H1 (cell line): ENCODE measurements at regions not wholly inside any gene's neighbourhood (a gene's known extent, or its start where the extent isn't known, plus 50 kb on each side); places are given as distances from the start of the nearest gene placed in this dataset.

Experiments
- CTCF ChIA-PET: fragments of 300-600 bp; sonication (Branson Sonifier 250); formaldehyde crosslinking; loops from one replicate; lab custom pipeline; 2021; ENCODE audit not compliant: partially characterized antibody; lab: Charles Lee
- POLR2A ChIA-PET: fragments of 300-600 bp; sonication (Branson Sonifier 250); formaldehyde crosslinking; loops from one replicate; lab custom pipeline; 2021; ENCODE audit warnings: inconsistent platforms; ENCODE audit not compliant: partially characterized antibody; lab: Charles Lee
- DNase-seq, 2 experiments: peaks; one replicate each; pipeline versions ENCODE4 v3.0.0 to v3.0.0-alpha.2; 2010 to 2022; ENCODE audit warnings: low spot score in 2 of 2, low read depth in 1 of 2, mixed read lengths in 1 of 2
- FAIRE-seq: peaks from 2 replicates; lab custom pipeline; 2011; peaks lifted over from hg19 to GRCh38; lab: Jason Lieb, UNC
- H2AFZ ChIP-seq: 2 replicates; pipeline ENCODE4 v1.8.1; 2012; ENCODE audit warnings: low read length, inconsistent platforms
- H2AK5ac ChIP-seq: 2 replicates; pipeline ENCODE4 v1.6.1; 2013; ENCODE audit warnings: low read depth, low read length
- H2BK120ac ChIP-seq: replicated peaks from 2 replicates; pipeline ENCODE3; 2013; ENCODE audit warnings: low read depth, low read length, inconsistent platforms
- H2BK12ac ChIP-seq: 2 replicates; pipeline ENCODE4 v1.6.1; 2013; ENCODE audit warnings: low read depth, low read length
- H2BK15ac ChIP-seq: 2 replicates; pipeline ENCODE4 v1.6.1; 2013; ENCODE audit warnings: low read length
- H2BK20ac ChIP-seq: 2 replicates; pipeline ENCODE4 v1.6.1; 2013; ENCODE audit warnings: low read length
- H2BK5ac ChIP-seq: 2 replicates; pipeline ENCODE4 v1.6.1; 2013; ENCODE audit warnings: low read depth, low read length
- H3K14ac ChIP-seq: 2 replicates; pipeline ENCODE4 v1.6.1; 2013; ENCODE audit warnings: inconsistent platforms; ENCODE audit not compliant: insufficient read length
- H3K18ac ChIP-seq: 2 replicates; pipeline ENCODE4 v1.6.1; 2013; ENCODE audit warnings: low read length; ENCODE audit errors: extremely low read depth
- H3K23ac ChIP-seq: 2 replicates; pipeline ENCODE4 v1.6.1; 2013; ENCODE audit warnings: inconsistent platforms; ENCODE audit not compliant: insufficient read length
- H3K23me2 ChIP-seq: 2 replicates; pipeline ENCODE4 v1.6.1; 2013; ENCODE audit warnings: low read depth, low read length
- H3K27ac ChIP-seq: 2 replicates; pipeline ENCODE4 v1.6.1; 2011; ENCODE audit warnings: low read depth, low read length, inconsistent platforms
- H3K27me3 ChIP-seq, 4 experiments: replicated peaks in 1 of 4; 1 replicate in 1 of 4; 2 replicates in 3 of 4; pipeline versions ENCODE4 v1.6.1 to v1.8.1; 2011 to 2013; ENCODE audit warnings: low read length in 3 of 4, mild to moderate bottlenecking in 3 of 4, inconsistent platforms in 2 of 4, mixed read lengths in 2 of 4, moderate library complexity in 1 of 4; ENCODE audit not compliant: control insufficient read depth in 3 of 4, insufficient read depth in 3 of 4; ENCODE audit errors: extremely low read depth in 1 of 4
- H3K36me3 ChIP-seq, 4 experiments: 2 replicates each; pipeline versions ENCODE4 v1.6.1 to v1.8.1; 2011 to 2013; ENCODE audit warnings: mild to moderate bottlenecking in 4 of 4, low read length in 3 of 4, moderate library complexity in 2 of 4, control low read depth in 1 of 4, inconsistent platforms in 1 of 4; ENCODE audit not compliant: insufficient read depth in 4 of 4, control insufficient read depth in 2 of 4
- H3K4ac ChIP-seq: replicated peaks from 2 replicates; pipeline ENCODE3; 2013; ENCODE audit warnings: low read length, low read depth, mixed read lengths, inconsistent platforms; ENCODE audit not compliant: insufficient read length
- H3K4me1 ChIP-seq, 4 experiments: replicated peaks in 1 of 4; 1 replicate in 1 of 4; 2 replicates in 3 of 4; pipeline versions ENCODE4 v1.6.1 to v1.8.1; 2011 to 2013; ENCODE audit warnings: low read length in 3 of 4, inconsistent platforms in 2 of 4, mixed read lengths in 1 of 4; ENCODE audit not compliant: insufficient read depth in 4 of 4, control insufficient read depth in 3 of 4
- H3K4me2 ChIP-seq, 2 experiments: 2 replicates each; pipeline versions ENCODE4 v1.6.1 to v1.8.1; 2011 to 2013; ENCODE audit warnings: low read depth in 2 of 2, low read length in 2 of 2, control low read depth in 1 of 2, inconsistent platforms in 1 of 2, mild to moderate bottlenecking in 1 of 2; ENCODE audit not compliant: insufficient read depth in 1 of 2
- H3K4me3 ChIP-seq, 4 experiments: fragments of 200-600, 300-600 bp in 1 of 4; sonication (generic), shearing (Covaris generic), sonication (Bioruptor Twin) in 1 of 4; 2 replicates each; pipeline versions ENCODE4 v1.5.1 to v1.8.1; 2011 to 2016; ENCODE audit warnings: low read length in 4 of 4, low read depth in 3 of 4, control low read depth in 2 of 4, inconsistent platforms in 2 of 4, mild to moderate bottlenecking in 2 of 4, mixed read lengths in 1 of 4, moderate library complexity in 1 of 4; ENCODE audit not compliant: insufficient read depth in 2 of 4; ENCODE audit errors: extremely low read depth in 1 of 4
- H3K56ac ChIP-seq: replicated peaks from 2 replicates; pipeline ENCODE3; 2013; ENCODE audit warnings: low read depth, mild to moderate bottlenecking, mixed read lengths, low read length, inconsistent platforms; ENCODE audit not compliant: insufficient read length
- H3K79me1 ChIP-seq: 2 replicates; pipeline ENCODE4 v1.6.1; 2013; ENCODE audit warnings: low read depth, low read length, control low read depth
- H3K79me2 ChIP-seq, 2 experiments: 2 replicates each; pipeline versions ENCODE4 v1.6.1 to v1.8.1; 2012 to 2013; ENCODE audit warnings: low read length in 2 of 2, mild to moderate bottlenecking in 2 of 2, inconsistent platforms in 1 of 2; ENCODE audit not compliant: insufficient read depth in 2 of 2, control insufficient read depth in 1 of 2
- H3K9ac ChIP-seq, 4 experiments: replicated peaks in 1 of 4; 1 replicate in 1 of 4; 2 replicates in 3 of 4; pipeline versions ENCODE4 v1.6.1 to v1.8.1; 2011 to 2013; ENCODE audit warnings: low read depth in 3 of 4, low read length in 3 of 4, control low read depth in 2 of 4, mild to moderate bottlenecking in 2 of 4, moderate library complexity in 2 of 4, inconsistent platforms in 1 of 4; ENCODE audit errors: extremely low read depth in 1 of 4
- H3K9me3 ChIP-seq, 2 experiments: 2 replicates each; pipeline versions ENCODE4 v1.6.1 to v1.8.1; 2012 to 2013; ENCODE audit warnings: mild to moderate bottlenecking in 2 of 2, moderate library complexity in 2 of 2, control low read depth in 1 of 2, inconsistent platforms in 1 of 2, low read depth in 1 of 2, low read length in 1 of 2, mixed read lengths in 1 of 2; ENCODE audit not compliant: insufficient read depth in 2 of 2
- H4K20me1 ChIP-seq, 2 experiments: replicated peaks in 1 of 2; 2 replicates each; pipeline versions ENCODE3 to v1.8.1; 2011 to 2013; ENCODE audit warnings: inconsistent platforms in 2 of 2, low read length in 2 of 2, mild to moderate bottlenecking in 1 of 2; ENCODE audit not compliant: insufficient read depth in 2 of 2, control insufficient read depth in 1 of 2
- H4K5ac ChIP-seq: 2 replicates; pipeline ENCODE4 v1.6.1; 2013; ENCODE audit warnings: low read length, low read depth, mixed read lengths, inconsistent platforms; ENCODE audit not compliant: insufficient read length
- H4K8ac ChIP-seq: 2 replicates; pipeline ENCODE4 v1.8.0; 2013; ENCODE audit warnings: mild to moderate bottlenecking, moderate library complexity, low read length, inconsistent platforms; ENCODE audit not compliant: insufficient read depth; ENCODE audit errors: extremely low read depth
- H4K91ac ChIP-seq: replicated peaks from 2 replicates; pipeline ENCODE3; 2013; ENCODE audit warnings: low read length, mixed read lengths, inconsistent platforms; ENCODE audit not compliant: insufficient read length
- ATF2 ChIP-seq: IDR thresholded peaks from 2 replicates; pipeline ENCODE4 v1.6.1; 2012; ENCODE audit warnings: low read length, inconsistent platforms
- CBX8 ChIP-seq: fragments of 300-800, 300-1000 bp; sonication (generic); IDR thresholded peaks from 2 replicates; pipeline ENCODE4 v1.7.1; 2016; ENCODE audit warnings: low read depth, low read length, borderline replicate concordance
- CHD1 ChIP-seq: IDR thresholded peaks from 2 replicates; pipeline ENCODE4 v1.6.1; 2012; ENCODE audit warnings: low read depth, low read length, improper control_type of control experiment
- GTF2F1 ChIP-seq: IDR thresholded peaks from 2 replicates; pipeline ENCODE4 v1.6.1; 2012; ENCODE audit warnings: low read depth, low read length, improper control_type of control experiment, borderline replicate concordance
- JUN ChIP-seq: IDR thresholded peaks from 2 replicates; pipeline ENCODE4 v1.6.1; 2011; ENCODE audit warnings: low read depth, mild to moderate bottlenecking, improper control_type of control experiment, low read length
- JUND ChIP-seq: IDR thresholded peaks from 2 replicates; pipeline ENCODE4 v1.6.1; 2011; ENCODE audit warnings: mild to moderate bottlenecking, improper control_type of control experiment, low read length
- KDM1A ChIP-seq: fragments of 200-600, 300-600 bp; sonication (generic); IDR thresholded peaks from 2 replicates; pipeline ENCODE4 v1.7.1; 2016; ENCODE audit warnings: mild to moderate bottlenecking, low read length, borderline replicate concordance
- SAP30 ChIP-seq: fragments of 300-600 bp; sonication (generic); IDR thresholded peaks from 2 replicates; pipeline ENCODE4 v1.7.1; 2012; ENCODE audit warnings: low read length, moderate library complexity, mild to moderate bottlenecking, inconsistent platforms; ENCODE audit not compliant: insufficient read depth, insufficient replicate concordance
- WGBS, 2 experiments: shearing (Covaris generic) in 1 of 2; methylation state at CpG; one replicate each; pipeline versions ENCODE4 v1.1.6 to v1.1.7; 2013 to 2015; ENCODE audit warnings: low lambda C conversion rate in 2 of 2, mixed read lengths in 2 of 2, inconsistent platforms in 1 of 2, low coverage in 1 of 2, missing lambda C conversion rate in 1 of 2; ENCODE audit not compliant: insufficient replicate concordance in 2 of 2, insufficient coverage in 1 of 2, insufficient read length in 1 of 2; ENCODE audit errors: extremely low coverage in 1 of 2, missing lambda C conversion rate in 1 of 2; 5-methylcytosine and 5-hydroxymethylcytosine counted together

GRCh38 chr6:147054871-147055270, 149.3 kb upstream of the STXBP5 start:
- Histone ChIP-seq H3K79me1 (no peaks in the 10 kb centered on the region), H3K9ac (no peak overlapping the region), H4K91ac (no peak overlapping the region), H3K23ac (no peak overlapping the region), H2BK12ac (peak overlapping the region; percentile 72; the same call in 1 of the 2 replicates), H4K8ac (no peak overlapping the region; the same call in 1 of the 2 replicates), H3K36me3 (no peaks in the 10 kb centered on the region), H2BK15ac (no peak overlapping the region), H3K4ac (no peak overlapping the region), H2AK5ac (no peak overlapping the region), H3K27ac (no peak overlapping the region), H3K79me2 (no peaks in the 10 kb centered on the region), H3K4me3 (no peak overlapping the region), H3K23me2 (no peaks in the 10 kb centered on the region; the same call in 1 of the 2 replicates), H4K5ac (no peak overlapping the region), H2BK20ac (0 out of 2 replicates have a peak overlapping the region, but pooled peaks have one; percentile 9), H3K56ac (no peak overlapping the region), H4K20me1 (no peaks in the 10 kb centered on the region), H3K9me3 (no peaks in the 10 kb centered on the region), H2AFZ (no peak overlapping the region), H3K4me1 (peaks cover 2 to 15% (median 11%) of the 10 kb centered on the region in 4 experiments; a peak in 6 of 7 replicates), H2BK120ac (peak overlapping the region; percentile 59), H3K14ac (no peak overlapping the region), H3K27me3 (no peaks in the 10 kb centered on the region), H3K18ac (no peak overlapping the region; the same call in 1 of the 2 replicates), H2BK5ac (no peak overlapping the region; the same call in 1 of the 2 replicates), H3K4me2 (no peak overlapping the region)
- CTCF ChIA-PET: interaction anchor here (1.4 kb wide), 1 partner anchor 328 kb away, joined by 3 read pairs; no protein-coding TSS in a partner anchor
- FAIRE-seq (no peak), DNase-seq (no peak)
- 92% methylated on average over 3 of the region's 3 CpGs; no CpG with 5 or more reads in 1 of the 2 experiments for WGBS, 2 experiments
- POLR2A ChIA-PET: interaction anchor here (0.9 kb wide), 1 partner anchor 10 kb away, joined by 3 read pairs; no protein-coding TSS in a partner anchor
- no peak for TF ChIP-seq SAP30
- TF ChIP-seq JUND: no peak
- no peak for TF ChIP-seq ATF2
- no peak for TF ChIP-seq JUN
- no peak for TF ChIP-seq CBX8
- TF ChIP-seq KDM1A: no peak
- TF ChIP-seq CHD1: no peak
- TF ChIP-seq GTF2F1: no peak
